ENCODE measurements at regions not wholly inside any gene's neighbourhood (a gene's known extent, or its start where the extent isn't known, plus 50 kb on each side); places are given as distances from the start of the nearest gene placed in this dataset.

- DNase-seq (ENCODE audit: low read depth in 2 of 2), result no peak
Observed at GRCh38 chr10:44435196-44435595, 50.3 kb upstream of the CXCL12 start.

GRCh38 chr10:44436240-44436639 lies 51.3 kb upstream of the CXCL12 start:
- DNase-seq (ENCODE audit: low read depth in 2 of 2), result no peak

DNA sequence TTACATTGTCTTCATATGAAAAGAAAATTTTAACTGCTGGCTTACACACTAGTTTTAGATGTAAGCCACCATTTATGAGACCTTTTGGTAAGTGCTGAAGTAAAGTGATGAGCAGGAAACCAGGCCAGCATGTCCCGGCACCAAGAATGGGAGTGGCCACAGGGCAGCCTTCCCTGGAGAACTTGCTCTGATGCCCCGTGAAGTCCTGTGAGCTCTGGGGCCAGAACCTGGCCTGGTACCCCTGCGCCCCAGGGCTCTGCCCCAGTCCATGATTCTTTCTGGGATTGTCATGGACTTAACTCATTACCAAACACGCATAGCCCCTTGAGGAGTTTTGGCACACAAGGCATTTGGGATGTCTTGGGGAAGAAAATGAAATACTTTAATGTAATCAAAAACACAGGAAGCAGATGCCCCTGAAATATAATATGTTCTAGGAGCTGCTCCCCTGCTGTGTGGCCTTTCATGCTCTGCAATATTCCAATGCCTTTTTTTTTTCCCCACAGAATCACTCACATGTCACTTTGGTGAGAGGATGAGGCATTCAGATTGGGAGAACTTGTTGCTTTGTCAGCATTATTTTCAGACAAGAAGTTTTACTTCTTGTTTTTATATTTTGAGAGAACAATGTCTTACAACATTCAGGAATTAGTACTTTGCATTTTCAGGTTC lies 53.1 kb upstream of the CXCL12 start:
- DNase-seq (ENCODE audit: low read depth in 2 of 2), result no peak

GRCh38 chr10:44439239-44439957 lies 54.5 kb upstream of the CXCL12 start:
- no peak for DNase-seq (ENCODE audit: low read depth in 2 of 2)

DNA sequence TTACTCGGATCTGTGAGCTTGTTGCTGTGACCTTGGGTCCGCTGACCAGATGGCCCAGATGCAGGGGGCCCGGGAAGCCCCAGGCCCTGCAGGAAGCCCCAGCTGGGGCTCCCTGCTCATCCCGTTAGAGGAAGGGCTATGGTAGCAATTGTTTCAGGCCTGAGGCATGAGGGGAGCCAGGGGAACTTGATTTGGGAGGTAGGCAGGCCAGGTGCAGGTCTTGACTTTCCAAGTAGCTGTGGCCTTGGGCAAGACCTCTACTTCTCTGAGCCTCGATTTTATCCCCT lies 55.0 kb upstream of the CXCL12 start:
- DNase-seq (ENCODE audit: low read depth in 2 of 2), result no peak

DNA sequence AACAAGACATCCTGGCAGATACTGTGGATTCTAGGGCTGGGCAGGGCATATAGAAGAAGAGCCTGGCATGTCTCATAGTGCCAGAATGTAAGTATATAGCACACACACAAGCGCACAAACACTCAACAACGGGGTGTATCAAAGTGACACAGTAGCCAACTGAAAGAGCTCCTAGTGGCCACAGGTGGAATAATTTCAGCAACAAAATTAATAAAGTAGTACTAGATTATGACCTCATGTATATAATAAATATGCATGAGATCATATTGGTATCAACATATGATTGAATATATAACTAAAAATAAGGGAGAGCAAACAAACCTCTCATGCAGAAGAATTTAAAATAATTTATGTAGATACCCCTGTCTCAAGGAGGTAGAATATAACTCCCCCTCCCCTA lies 72.4 kb upstream of the CXCL12 start:
- no peak for DNase-seq (ENCODE audit: low read depth in 2 of 2)

DNA sequence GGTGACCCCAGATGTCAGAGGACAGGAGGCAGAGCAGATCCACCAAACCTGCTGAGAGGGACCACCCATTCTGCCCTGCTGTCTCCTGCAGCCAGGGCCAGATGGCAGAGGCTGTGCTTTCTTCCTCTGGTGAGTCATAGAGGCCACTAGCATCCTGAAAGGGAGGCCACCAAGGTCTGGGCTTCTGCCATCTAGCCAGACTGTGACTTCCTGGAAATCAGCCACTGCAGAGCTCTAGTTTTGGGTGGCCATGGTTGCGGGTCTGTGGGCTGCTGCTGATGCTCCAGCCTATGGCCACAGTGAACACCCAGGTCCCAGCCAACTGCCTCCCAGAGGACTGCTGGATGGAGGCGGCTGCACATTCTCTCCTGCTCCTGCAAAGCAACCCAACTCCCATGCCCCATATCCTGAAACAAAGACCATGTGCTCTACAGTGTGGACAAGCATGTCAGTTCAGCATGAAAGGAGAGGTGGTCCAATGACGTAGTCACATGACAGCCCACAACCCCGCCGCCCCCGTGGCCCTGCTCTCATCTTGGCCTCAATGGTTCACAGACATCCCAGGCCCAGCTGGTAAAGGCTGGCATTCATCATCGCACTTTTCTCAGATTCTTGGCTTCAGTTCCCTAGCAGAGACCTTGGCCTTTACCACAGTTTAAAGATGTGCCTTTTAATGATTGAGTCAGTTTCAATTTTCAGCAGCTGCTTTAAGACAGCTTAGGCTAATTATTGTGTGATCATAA lies 73.9 kb upstream of the CXCL12 start:
- DNase-seq (ENCODE audit: low read depth in 2 of 2), result no peak

DNA sequence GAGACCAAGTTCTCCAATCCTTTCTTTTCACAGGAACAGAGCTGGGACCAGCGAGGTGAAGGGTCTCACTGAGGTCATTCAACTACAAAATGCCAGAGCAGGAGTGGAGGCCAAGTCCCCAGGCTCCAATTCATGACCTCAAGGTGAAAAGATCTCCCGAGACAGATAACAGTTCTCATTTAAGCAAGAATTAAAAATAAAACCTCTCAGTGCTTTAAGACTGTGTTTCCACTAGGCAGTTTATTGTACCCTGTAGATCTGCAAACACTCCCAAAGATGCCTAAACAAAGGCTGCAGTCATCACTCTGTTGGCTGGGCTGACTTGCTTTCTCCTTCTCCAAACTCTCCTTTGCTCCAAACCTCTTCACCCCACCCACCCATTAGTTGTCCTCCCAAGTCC lies 74.8 kb upstream of the CXCL12 start:
- DNase-seq (ENCODE audit: low read depth in 2 of 2), result no peak

GRCh38 chr10:44460416-44460815 lies 75.5 kb upstream of the CXCL12 start:
- DNase-seq (ENCODE audit: low read depth in 2 of 2), result no peak

DNA sequence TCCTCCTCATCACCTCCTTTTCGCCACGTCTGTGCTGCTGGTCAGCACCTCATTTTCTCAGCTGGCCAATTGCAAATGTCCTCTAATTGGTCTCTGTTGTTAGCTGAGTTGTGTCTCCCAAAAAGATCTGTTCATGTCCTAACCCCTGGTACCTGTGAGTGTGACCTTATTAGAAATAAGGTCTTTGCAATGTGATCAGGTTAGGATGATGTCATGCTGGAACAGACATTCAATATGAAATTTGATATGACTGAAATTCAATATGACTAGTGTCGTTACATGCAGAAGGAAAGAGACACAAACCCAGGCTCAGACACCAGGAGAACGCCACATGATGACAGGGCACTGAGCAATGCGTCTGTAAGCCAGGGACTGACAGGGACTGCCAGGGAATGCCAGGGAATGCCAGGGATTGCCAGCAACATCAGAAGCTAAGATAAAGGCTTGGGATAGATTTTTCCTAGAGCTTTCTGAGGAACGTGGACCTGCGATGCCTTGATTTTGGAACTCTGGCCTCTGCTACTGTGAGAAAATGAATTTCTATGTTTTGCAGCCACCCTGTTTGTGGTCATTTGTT lies 77.5 kb upstream of the CXCL12 start:
- DNase-seq (ENCODE audit: low read depth in 2 of 2), result no peak

DNA sequence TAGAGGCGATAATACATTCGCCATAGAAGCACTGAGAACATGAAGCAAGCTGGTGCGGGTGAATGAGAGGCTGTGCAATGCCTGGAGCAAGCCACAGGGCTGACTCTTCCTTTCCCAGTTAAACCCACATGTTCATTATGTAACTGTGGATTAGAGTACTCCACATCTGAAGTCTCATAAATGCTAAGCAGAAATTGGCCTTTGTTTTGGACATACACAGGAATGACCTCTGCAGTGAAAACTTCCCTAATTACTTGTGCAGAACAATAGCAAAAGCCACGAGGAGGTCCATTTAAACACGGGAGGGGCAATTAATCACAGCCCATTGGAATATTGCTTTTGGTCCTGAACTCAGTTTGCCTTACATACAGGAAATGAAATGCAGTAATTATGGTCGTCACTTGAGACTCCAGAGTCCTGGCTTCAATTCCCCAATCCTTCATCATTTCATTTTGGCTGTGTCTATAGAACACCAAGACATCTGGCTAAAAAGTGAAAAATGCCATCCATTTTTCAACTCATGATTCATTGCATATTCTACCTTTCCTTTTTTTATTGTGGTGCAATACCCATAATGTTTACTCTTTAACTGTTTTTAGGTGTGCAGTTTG lies 78.7 kb upstream of the CXCL12 start:
- DNase-seq (ENCODE audit: low read depth in 2 of 2), result no peak

GRCh38 chr10:44464503-44464902 lies 79.6 kb upstream of the CXCL12 start:
- no peak for DNase-seq (ENCODE audit: low read depth in 2 of 2)

DNA sequence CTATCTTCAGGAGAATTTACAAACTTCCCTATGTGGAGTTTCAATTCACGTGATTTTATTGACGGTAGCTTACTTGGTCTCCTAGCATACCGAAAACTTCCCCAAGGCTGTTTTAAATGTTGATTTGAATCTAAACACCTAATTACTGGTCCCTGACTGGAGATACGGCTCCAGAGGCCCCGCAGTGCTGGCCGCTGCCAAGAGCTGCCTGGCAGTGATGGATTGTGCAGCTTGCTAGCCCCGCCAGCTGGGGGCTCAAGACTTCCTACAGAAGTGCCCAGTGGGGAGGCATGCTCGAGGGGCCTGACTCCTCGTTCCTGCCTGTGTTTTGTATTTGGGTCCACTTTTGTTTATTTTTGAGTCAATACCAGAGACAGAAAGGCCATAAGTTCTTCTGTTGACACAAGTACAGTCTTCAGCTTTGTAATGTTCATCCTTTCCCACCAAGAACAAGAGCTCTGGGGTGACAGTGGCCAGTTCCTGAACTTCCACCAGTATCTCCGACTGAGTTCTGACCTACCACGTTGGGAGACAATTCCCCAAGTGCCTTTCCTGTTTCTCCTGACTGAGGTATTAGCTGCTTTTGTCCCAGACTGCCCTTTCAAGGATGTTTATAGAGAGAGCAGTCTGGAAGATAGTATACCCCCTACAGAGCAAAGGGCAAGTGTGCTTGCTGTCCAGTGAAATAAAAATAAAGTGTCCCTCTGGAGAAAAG lies 80.7 kb upstream of the CXCL12 start:
- no peak for DNase-seq (ENCODE audit: low read depth in 2 of 2)

GRCh38 chr10:44466236-44466635 lies 81.3 kb upstream of the CXCL12 start:
- no peak for DNase-seq (ENCODE audit: low read depth in 2 of 2)

DNA sequence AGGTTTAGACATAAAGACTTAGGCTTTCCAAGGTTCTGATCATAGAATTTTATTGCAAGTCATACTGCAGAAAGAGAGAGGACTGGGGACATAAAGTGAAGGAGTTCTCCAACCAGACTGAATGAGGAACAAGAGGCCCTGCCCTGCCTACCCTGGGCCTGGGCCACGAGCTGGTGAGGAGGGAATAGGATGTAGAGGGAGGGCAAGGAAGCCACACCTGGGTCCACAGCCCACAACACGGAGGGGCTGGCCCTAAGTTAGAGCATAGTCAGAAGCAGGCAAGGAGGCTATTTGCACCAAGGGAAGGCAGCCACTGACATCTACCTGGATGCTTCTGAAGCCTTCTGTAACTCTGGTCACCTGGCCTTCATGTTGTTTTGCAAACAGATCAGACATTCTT lies 82.2 kb upstream of the CXCL12 start:
- no peak for DNase-seq (ENCODE audit: low read depth in 2 of 2)

- DNase-seq (ENCODE audit: low read depth in 2 of 2), result no peak
Observed at GRCh38 chr10:44467900-44468299, 83.0 kb upstream of the CXCL12 start.

DNA sequence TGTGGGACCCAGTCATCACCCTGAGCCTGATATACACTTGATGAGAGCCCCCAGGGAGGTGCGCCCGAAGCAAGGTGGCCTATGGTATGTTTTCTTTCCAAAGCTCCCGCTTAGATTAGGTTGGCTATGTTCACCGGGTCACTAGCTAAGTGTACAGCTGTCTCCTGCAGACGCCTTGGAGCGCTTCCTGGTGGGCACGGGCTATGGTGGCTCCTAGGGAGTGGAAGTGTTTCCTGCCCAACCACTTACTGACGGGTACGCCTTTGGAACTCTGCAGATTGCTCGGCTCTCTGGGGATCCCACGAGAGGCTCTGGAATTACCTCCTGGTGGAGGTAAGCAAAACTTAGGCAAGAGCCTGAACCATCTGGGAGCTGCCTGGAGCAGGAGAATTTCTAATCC lies 83.6 kb upstream of the CXCL12 start:
- no peak for DNase-seq (ENCODE audit: low read depth in 2 of 2)

- DNase-seq (ENCODE audit: low read depth in 2 of 2), result no peak
Observed at GRCh38 chr10:44468965-44469364, 84.1 kb upstream of the CXCL12 start.

- no peak for DNase-seq (ENCODE audit: low read depth in 2 of 2)
Observed at GRCh38 chr10:44470784-44471183, 85.9 kb upstream of the CXCL12 start.

- no peak for DNase-seq (ENCODE audit: low read depth in 2 of 2)
Observed at GRCh38 chr10:44471410-44471809, 86.5 kb upstream of the CXCL12 start.

DNA sequence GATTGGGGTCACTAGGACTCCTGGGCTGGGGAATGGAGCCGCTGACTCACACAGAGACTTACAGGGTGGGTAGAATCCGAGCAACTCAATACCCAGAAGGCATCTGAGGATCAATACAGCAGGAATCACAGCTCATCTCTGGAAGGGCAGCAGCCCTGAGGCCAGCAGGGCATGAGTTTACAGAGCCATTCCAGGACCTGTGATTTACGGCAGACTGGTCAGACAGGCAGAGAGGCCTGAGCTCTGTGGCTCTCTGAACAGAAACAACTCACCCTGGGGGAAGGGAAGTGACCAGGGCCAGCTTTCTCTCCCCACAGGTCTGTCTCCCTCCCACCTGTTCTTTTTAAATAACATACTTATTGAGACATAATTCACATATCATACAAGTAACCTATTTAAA lies 88.2 kb upstream of the CXCL12 start:
- DNase-seq (ENCODE audit: low read depth in 2 of 2), result no peak
